ENCODE measurements at regions not wholly inside any gene's neighbourhood (a gene's known extent, or its start where the extent isn't known, plus 50 kb on each side); places are given as distances from the start of the nearest gene placed in this dataset.
"Not testable (repeated sequence)": the region's sequence is repeated elsewhere in the genome, so short reads cannot be mapped to it uniquely, and the experiment has no call there.

DNA sequence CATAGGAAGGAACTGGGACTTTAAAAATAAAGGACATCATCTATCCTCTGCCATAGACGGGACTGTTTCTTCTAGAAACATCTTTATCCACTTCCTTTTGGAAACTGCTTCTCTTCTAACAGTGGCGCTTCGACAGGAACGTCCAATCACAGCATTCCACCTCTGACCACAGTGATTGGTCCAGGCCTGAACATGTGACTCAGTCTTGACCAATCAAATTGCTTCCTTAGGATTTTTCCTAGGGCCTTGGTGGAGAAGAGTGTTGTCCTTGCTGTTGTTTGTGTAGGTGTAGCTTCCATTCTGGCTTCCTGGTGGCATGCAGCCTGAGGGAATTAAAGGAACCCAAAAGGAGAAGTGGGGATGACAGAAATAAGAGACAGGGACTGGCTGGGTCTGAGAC lies 182.4 kb upstream of the TBX3 start:
- DNase-seq: no peak

DNA sequence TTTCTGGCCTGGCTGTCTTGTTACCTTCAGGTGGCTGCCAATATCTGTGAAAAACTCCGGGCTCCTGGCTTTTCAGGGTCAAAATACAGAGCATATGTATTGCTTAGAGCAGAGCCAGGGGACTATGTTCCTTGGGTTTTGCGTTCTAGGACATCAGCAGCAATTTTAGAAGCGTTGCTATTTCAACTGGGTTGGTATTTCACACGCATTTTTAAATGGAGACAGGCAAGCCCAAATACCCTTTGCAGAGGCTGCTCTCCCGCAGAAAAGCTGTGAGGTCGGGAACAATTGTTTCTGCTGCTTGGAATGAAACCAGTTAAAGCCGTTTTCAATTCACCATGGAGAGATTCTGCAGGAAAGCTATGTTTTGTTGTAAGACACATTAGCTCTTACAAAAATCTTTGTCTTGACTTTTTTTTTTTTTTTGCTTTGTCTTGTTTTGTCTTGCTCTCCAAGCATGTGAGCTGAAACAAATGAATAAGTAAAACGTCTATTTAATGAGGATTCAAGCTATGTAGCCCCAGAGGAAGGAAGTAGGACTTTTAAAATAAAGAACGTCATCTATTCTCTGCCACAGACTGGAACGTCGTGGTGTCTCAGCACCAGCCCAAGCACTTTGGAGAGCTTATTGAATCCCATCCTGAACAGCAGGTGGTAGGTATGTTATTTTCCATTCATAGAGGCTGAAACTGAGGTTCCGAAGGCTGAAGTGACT lies 181.0 kb upstream of the TBX3 start:
- DNase-seq: no peak

DNA sequence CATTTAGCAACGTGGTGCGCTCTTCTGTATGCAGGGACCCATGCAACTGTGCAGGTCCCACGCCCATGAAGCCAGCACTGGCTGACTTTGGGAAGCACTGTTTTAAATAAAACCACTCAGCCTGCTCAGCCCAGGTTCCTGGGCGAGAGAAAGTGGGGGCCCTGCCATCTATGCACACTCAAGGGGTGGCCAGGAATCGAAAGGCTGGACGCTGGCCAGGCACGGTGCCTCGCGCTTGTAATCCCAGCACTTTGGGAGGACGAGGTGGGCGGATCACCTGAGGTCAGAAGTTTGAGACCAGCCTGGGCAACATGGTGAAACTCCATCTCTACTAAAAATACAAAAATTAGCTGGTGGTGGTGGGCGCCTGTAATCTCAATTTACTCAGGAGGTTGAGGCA lies 179.9 kb upstream of the TBX3 start:
- DNase-seq: no peak

DNA sequence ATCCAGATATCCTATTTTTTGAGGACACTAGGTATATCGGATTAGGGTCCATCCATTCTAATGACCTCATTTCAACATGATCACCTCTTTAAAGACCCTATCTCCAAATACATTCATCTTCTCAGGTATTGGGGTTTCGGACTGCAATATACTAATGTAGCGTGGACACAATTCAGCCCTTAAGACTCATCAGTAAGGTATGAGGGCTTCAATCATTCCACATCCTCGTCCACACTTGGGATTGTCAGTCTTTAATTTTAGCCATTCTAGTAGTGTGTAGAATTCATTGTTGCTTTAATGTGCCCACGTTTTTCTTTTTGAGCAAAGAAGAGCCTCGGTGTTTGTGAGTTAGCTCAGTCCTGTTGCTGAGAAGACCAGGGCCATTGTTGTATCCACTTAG lies 177.0 kb upstream of the TBX3 start:
- no peak for DNase-seq

DNA sequence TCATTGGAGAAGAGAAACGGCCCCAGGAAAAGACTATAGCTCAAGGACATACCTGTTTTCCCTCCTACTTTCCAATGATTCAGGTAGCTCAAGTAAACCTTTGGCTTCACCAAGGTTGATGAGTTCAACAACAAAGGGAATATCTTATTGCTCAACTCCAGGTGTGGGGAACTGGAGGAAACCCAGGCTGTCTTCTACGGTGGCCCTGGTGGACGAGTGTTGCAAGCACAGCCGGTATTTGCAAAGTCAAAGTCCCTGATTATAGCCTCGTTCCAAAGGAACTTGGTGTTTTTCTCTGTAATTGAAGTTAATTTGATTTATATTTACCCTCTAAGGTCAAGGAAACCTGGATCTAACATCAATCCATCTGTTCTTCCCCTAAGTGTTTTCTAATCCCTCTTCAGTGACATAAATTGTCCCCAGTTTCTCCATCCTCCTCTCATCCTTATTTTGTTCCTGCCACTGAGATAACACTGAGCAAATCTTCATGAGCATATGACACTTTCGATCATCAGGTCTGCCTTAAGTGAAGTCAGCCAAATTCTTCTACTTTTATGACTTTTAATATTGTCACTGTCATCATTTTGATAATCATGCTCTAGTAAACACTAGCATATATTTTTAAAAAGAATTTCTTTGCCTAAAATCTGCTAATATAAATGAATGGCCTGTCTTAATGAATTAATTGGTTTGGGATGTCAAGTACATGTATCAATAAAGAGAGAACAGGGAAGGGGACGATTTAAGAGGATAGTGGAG lies 174.6 kb upstream of the TBX3 start:
- no peak for DNase-seq

DNA sequence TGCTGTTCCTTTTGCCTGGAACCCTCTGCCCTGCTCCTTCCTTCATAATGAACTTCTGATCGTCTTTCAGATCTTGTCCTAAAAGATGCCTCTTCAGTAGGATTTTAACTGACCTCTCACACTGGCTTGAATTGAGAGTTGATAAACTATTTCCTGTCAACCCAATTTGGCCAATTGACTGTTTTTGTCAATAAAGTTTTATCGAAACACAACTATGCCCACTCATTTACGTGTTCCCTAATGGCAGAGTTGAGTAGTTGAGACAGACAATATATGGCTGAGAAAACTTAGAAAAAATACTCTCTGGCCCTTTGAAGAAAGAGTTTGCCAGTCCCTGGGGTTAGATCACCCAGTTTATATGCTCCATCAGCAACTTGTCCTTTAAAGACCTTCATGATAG lies 171.7 kb upstream of the TBX3 start:
- no peak for DNase-seq

DNA sequence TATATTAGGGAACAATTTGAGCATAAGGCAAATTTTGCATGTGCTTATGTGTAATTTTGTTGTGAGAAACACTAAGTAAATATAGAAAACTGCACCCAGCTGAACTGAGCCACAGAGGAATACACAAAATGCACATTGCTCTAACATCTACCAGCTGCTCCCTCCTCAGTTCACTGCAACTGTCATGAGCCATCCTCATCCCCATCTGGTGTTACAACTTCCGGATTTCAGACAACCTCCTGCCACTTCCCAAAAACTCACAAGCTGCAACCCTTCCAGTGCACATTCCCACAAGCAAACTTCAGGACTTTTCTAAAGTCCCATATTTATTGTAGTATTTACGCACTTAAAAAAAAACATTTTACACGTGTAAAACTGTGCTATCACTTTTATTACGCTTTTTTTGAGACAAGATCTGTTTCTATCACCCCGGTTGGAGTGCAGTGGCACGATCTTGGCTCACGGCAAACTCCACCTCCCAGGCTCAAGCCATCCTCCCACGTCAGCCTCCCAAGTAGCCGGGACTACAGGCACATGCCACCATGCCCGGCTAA lies 169.1 kb upstream of the TBX3 start:
- DNase-seq: no peak

DNA sequence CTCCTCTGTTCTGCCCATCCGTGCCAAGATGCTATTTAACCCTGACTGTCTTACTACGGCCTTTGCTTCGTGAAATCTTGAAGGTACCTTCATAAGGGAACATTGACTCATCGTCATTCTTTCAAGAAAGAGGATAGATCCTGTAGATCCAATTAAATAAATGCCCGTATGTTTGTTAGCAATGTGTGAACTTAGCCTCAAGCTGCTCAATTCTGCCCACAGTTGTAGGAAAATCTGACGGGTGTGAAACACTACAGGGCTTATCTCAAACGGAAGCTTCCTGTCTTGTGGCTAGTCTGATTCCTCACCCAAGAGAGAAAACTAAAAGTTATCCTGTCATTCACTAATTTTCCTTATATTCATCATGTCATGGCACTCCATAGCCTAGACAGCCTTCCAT lies 168.0 kb upstream of the TBX3 start:
- DNase-seq: no peak

DNA sequence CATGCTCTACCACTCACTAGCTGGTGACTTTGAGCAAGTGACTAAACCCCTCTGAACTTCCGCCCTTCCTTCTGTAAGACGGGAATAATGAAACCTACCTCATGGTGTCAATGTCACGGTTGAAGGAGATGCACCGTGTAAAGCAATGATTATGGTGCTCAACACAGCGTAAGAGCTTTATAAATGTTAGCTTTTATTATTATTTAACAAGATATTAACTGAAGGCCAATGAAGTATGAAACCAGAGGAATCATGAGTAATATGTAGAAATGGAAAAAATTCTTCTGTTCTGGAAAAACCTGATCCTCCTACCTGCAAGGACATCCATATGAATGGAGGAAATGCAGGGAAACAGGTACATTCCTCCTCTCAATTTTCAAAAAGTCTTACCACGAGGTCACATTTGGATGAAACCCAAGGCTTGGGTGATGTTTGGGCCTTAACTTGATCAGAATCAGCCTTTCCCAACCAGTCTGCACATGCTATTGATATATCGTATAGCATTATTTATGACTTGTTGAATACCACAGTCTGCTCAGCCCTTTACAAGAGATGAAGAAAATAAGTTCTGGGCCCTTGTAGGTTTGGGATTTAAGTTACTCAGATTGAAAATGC lies 166.8 kb upstream of the TBX3 start:
- no peak for DNase-seq

DNA sequence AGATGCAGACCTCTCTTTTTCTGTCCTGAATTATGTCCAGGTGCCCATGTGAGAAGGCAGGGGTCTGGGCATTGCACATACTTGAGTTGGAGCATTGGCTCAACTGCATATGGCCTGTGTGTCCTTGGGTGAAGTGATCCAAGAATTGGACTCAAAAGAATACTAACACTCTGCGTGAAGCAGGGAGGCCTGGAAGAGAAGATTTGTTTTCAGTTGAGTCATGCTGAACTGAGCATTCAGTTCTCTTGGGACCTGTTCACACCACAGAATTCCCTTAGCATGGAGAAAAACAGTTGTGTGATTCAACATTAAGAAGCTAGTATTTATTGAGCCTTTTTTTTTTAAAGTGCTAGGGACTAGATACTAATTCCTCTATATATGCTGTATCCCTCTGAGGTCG lies 164.7 kb upstream of the TBX3 start:
- DNase-seq: no peak

DNA sequence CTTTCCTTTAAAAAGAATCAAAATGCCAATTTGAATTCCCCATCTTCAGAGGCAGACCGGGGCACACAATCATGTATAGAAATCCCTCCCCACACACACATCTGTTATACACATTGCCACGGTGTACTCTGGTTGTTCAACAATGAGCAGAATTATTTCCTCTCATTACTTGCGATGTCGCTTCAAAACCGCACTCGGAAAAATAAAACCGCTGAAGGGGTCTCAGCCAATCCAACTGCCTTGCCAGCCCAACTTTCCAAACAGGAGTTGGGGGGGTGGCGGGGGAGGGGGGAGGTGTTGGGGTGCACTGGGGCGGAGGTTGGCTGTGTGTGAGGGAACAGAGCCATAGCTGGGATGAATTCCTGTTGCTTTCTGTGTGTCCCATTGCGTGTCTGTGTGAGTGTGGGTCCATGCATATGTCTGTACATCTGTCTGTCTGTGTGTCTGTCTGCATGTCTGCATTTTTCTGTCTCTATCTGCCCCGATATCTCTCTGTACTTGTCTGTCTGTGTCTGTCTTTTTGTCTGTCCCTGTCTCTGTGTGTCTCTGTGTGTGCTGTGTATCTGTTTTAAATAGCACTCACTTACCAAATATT lies 163.6 kb upstream of the TBX3 start:
- DNase-seq: no peak

DNA sequence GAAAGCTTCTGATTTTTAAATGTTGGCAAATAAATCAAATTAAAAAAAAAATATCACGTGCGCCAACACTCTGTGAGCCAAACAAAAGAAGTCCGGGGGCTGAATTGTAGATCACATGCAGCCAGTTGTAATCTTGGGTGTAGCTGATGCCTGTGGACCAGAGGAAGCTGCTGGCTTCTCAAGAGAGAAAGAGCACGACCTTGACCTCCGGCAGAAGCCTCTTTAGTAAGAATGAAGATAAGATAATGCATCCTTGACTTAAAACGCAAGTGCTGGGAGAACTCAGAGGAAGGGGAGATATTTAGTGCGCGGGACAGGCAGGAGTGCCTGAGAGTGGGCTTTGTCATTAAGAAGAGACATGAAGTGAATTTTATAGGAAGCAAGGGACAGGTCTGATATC lies 162.8 kb upstream of the TBX3 start:
- DNase-seq: no peak

DNA sequence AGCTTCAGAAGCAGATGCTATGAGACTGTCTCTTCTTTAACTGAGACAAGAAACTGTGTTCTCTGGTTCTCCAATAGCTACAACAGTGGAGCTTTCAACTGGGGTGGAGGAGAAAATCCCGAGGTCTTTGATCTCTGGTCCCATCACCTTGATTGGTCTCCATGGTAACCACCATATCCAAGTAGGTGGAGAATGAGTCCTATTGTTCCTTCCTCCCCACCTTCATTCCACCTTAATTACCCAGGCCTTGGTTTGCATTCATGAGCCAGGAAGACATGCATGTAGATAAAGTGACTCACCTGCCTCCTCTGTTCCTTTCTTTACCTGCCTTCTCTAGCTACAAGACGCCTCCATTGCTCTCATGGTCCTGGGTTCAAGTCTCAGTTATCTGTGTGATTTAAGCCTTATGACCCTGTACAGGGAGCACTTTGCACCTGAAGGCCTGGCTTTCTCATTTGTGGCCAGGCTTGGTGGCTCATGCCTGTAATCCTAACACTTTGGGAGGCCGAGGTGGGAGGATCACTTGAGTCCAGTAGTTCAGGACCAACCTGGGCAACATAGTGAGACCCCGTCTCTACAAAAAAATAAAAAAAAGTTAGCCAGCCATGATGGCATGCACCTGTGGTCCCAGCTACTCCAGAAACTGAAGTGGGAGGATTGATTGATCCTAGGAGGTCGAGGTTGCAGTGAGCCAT lies 157.7 kb upstream of the TBX3 start:
- DNase-seq: no peak

DNA sequence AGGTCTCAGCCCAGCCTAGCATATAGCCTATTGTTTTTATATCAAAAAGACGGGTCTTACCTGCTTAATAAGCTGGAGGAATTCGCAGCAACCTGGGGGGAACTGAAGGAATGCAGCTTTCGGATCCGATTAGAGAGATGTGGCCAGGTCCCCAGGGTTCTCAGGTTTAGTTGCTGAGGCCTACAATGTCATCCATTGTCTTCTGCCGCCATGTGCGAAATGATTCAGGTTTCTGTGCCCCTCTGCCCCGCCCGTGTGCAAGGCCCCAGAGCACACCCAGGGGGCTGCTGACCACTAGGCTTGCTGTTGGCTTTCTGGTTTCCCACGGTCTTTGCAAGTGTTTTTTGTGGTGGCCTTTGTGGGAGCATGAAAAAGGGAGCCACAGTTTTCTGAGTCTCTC lies 154.5 kb upstream of the TBX3 start:
- no peak for DNase-seq

DNA sequence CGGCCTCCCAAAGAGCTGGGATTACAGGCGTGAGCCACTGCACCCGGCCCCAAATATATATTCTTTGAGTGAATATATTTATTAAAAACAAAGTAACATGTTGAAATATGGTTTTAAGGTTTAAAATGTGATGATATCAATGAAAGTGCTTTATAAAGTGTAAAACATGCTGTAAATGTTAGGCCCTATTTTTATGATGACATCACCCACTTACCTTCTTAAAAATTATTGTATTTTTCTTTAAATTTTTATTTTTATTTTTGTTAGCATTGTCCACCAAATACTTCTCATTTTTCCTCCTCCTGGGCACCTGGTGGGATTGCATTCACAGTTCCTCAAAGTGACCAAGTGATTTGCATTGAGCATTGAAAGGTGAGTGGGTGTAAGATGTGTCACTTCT lies 152.6 kb upstream of the TBX3 start:
- no peak for DNase-seq

DNA sequence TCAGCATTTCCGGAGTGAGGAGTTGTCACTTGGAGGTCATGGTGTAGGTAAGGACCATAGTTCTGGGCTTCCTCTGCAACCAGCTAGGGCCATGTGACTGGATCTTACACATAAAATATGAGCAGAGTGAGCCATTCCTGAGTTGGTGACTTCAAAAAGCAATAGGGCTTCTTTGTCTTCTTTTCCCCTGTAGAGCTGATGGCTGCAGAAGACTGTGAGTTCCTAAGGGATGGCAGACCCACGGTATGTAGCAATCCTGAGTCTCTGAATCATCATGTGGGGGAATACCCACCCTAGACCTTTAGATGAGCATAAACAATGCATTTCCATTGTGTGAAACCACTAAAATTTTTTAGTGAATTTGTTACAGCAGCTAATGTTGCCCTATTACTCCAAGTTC lies 151.1 kb upstream of the TBX3 start:
- no peak for DNase-seq

DNA sequence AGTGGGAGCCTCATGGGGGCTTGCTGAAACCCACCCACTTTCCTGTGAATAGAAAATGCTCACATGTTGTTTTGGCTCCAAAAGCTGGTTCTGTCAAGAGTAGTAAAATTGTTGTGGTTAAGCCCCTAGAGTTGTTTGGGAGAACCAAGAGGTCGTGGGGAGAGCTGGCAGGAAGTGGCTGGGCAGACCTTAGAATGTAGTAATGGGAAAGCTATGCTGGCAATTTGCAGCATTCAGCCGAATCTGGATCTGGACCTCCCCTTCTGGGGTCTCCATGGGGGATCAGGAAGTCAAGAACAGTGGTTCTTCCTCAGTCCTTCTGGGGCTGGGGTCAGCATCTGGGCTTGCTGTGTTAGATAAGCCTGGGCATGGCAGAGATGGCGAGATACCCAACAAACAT lies 150.6 kb upstream of the TBX3 start:
- DNase-seq: no peak

DNA sequence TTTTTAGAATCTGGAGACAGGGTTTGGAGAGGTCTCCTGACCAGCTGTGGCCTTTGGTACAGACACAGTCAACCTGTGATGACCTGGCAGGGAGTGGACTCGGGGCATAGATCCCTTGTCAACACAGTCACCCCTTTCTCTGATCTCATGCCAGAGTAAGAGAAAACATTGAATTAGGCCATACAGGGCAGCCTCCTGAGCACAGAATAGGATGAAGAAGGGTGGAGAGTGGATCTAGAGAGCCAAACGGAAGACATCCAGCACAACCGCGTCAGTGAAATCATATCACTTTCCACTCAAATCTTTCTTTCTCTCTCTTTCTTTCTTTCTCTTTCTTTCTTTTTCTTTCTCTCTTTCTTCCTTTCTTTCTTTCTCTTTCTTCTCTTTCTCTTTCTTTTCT lies 145.9 kb upstream of the TBX3 start:
- no peak for DNase-seq

DNA sequence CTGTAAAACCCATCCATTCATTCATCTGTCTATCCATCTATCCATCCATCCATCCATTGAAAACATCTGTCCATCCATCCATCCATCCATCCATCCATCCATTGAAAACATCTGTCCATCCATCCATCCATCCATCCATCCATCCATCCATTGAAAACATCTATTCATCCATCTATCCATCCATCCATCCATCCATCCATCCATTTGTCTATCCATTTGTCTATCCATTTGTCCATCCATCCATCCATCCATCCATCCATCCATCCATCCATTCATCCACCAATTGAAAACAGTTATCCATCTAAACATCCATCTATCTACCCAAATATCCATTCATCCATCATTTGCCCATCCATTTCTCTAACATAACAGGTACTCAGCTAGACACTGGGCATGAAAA lies 145.3 kb upstream of the TBX3 start:
- not testable (repeated sequence) for DNase-seq

DNA sequence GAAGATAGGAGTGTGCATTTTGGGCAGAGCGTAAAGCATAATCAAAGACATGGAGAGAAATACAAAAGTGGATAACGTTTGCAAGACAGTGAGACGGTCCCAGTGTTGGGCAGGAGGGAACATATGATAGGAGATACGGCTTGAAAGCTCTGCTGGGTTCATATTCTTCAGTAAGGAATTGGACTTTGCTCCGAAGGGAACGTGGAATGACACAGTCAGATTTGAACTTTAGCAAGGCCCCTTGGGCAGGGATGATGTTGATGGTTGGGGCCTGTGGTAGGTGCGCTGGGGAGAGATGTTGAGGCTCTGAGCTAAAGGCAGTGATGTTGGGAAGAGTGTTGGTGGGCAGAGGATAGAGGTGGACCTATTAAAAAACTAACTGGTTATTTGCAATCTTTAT lies 143.5 kb upstream of the TBX3 start:
- no peak for DNase-seq

DNA sequence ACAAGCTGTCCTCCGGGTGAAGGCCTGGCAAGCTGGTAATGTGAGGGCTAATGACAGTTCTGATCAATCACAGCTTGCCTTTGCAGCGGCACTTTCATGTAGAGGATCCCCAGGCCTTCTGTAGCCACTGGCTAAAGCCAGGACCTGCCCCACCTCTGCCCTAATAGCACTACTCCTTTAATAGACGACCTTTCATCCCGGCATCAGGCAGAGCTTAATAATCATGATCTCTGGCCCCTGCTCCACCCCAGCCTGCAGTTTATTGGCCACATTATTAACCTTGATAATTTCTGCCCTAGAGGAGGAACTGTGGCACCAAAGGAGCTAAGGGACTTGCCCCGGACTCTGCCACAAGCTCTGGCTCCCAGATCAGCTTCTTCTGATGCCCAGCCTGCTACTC lies 142.3 kb upstream of the TBX3 start:
- DNase-seq: no peak

DNA sequence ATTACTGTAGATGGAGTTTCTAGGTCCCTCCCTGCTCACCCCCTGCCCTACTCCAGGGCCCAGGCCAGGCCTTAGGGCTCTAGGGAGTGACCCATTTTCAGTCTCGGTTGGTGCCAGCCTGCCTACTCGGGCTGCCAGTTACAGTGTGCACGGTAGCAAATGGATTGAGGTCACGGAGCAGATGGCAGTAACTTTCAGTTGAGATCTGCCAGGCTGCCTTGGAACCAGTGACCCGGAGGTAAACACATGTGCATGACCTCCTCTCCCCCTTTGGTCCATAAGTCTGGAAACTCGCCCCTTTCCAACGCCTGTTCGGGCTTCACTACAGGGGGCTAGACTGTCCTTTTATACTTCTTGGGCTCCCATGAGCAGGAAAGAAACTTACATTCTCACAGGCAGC lies 139.7 kb upstream of the TBX3 start:
- no peak for DNase-seq

DNA sequence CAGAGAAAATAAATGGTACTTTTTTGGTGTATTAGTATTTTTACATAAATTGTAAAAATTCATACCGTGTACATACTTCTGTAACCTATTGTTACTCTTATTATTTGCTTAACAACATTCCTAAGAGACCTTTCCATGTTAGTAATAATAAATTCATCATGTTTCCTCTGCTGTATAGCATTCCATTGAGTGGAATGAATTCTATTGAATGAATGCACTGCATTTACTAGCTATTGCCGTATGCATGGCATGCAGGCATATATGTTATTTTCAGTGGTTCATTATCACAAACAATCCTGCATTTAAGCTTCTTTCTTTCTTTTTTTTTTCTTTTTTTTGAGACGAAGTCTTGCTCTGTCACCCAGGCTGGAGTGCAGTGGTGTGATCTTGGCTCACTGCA lies 137.6 kb upstream of the TBX3 start:
- DNase-seq: no peak

Measured in NCI-H446 treated with DMSO at 0.1 percent for 48 hours (cell line).